HEK293 (cell line): ENCODE measurements at regions not wholly inside any gene's neighbourhood (a gene's known extent, or its start where the extent isn't known, plus 50 kb on each side); places are given as distances from the start of the nearest gene placed in this dataset.

ENCODE experiments used
- CTCF ChIA-PET: fragments of 350-600 bp; formaldehyde crosslinking; extraction: SDS; loops from one replicate; lab custom pipeline; 2021; ENCODE audit warnings: antibody characterized with exemption; lab: Yijun Ruan, JAX
- POLR2A ChIA-PET: fragments of 300-600 bp; formaldehyde crosslinking; extraction: SDS; loops from one replicate; lab custom pipeline; 2020; ENCODE audit warnings: antibody characterized with exemption, inconsistent platforms; lab: Yijun Ruan, JAX
- H3K27ac ChIP-seq: fragments of 200-500 bp; sonication (Bioruptor generic); 2 replicates; pipeline ENCODE4 v1.5.1; 2014; ENCODE audit warnings: low read depth, low read length, control low read depth, inconsistent platforms; ENCODE audit errors: extremely low read depth
- H3K36me3 ChIP-seq, 2 experiments: fragments of 200-500 bp in 1 of 2; sonication (Bioruptor generic) in 1 of 2; 1 replicate in 1 of 2; 2 replicates in 1 of 2; pipeline ENCODE4 v1.5.1; 2014 to 2017; ENCODE audit warnings: inconsistent platforms in 2 of 2, low read length in 2 of 2; ENCODE audit not compliant: control insufficient read depth in 2 of 2, insufficient read depth in 1 of 2
- H3K4me1 ChIP-seq: fragments of 200-500 bp; sonication (Bioruptor generic); 2 replicates; pipeline ENCODE4 v1.5.1; 2014; ENCODE audit warnings: mild to moderate bottlenecking, low read length, inconsistent platforms; ENCODE audit not compliant: control insufficient read depth, insufficient read depth
- H3K4me3 ChIP-seq: 2 replicates; pipeline ENCODE4 v1.5.1; 2011; ENCODE audit warnings: low read depth, mild to moderate bottlenecking, control low read depth, low read length, moderate library complexity
- H3K9me3 ChIP-seq: fragments of 200-500 bp; sonication (Bioruptor generic); 2 replicates; pipeline ENCODE4 v1.5.1; 2014; ENCODE audit warnings: low read depth, low read length, inconsistent platforms; ENCODE audit not compliant: control insufficient read depth, insufficient read depth
- KLF17 ChIP-seq: fragments of 450-650 bp; formaldehyde crosslinking; IDR thresholded peaks from 2 replicates; pipeline ENCODE4 v1.5.1; 2016; ENCODE audit warnings: missing biosample characterization, missing genetic modification characterization
- KLF8 ChIP-seq: fragments of 450-650 bp; formaldehyde crosslinking; IDR thresholded peaks from 2 replicates; pipeline ENCODE4 v1.5.1; 2016; ENCODE audit warnings: missing biosample characterization, missing genetic modification characterization
- REPIN1 ChIP-seq: fragments of 450-650 bp; formaldehyde crosslinking; IDR thresholded peaks from 2 replicates; pipeline ENCODE4 v1.5.1; 2017; ENCODE audit warnings: missing biosample characterization, missing genetic modification characterization, low read depth
- SETDB1 ChIP-seq: IDR thresholded peaks from one replicate; pipeline ENCODE4 v1.6.1; 2017; ENCODE audit warnings: mild to moderate bottlenecking, low read length, moderate library complexity, mixed read lengths; ENCODE audit not compliant: insufficient read length
- SP3 ChIP-seq: fragments of 450-650 bp; formaldehyde crosslinking; IDR thresholded peaks from 2 replicates; pipeline ENCODE4 v1.5.1; 2016; ENCODE audit warnings: missing biosample characterization, missing genetic modification characterization
- SP7 ChIP-seq: fragments of 450-650 bp; formaldehyde crosslinking; IDR thresholded peaks from 2 replicates; pipeline ENCODE4 v1.5.1; 2016; ENCODE audit warnings: missing biosample characterization, missing genetic modification characterization
- TSHZ1 ChIP-seq: fragments of 450-650 bp; formaldehyde crosslinking; IDR thresholded peaks from 2 replicates; pipeline ENCODE4 v1.5.1; 2016; ENCODE audit warnings: missing biosample characterization, missing genetic modification characterization, borderline replicate concordance
- ZBTB7A ChIP-seq: fragments of 450-650 bp; formaldehyde crosslinking; IDR thresholded peaks from 2 replicates; pipeline ENCODE4 v1.5.1; 2016; ENCODE audit warnings: low read depth, missing biosample characterization, missing genetic modification characterization
- ZBTB8A ChIP-seq: fragments of 450-650 bp; formaldehyde crosslinking; IDR thresholded peaks from 2 replicates; pipeline ENCODE4 v1.5.1; 2016; ENCODE audit warnings: missing biosample characterization, missing genetic modification characterization
- ZNF121 ChIP-seq: fragments of 450-650 bp; formaldehyde crosslinking; IDR thresholded peaks from 2 replicates; pipeline ENCODE4 v1.5.1; 2016; ENCODE audit warnings: missing biosample characterization, missing genetic modification characterization
- ZNF132 ChIP-seq: fragments of 450-650 bp; formaldehyde crosslinking; IDR thresholded peaks from 2 replicates; pipeline ENCODE4 v1.5.1; 2017; ENCODE audit warnings: missing biosample characterization, missing genetic modification characterization, borderline replicate concordance
- ZNF133 ChIP-seq: fragments of 450-650 bp; formaldehyde crosslinking; IDR thresholded peaks from 2 replicates; pipeline ENCODE4 v1.5.1; 2016; ENCODE audit warnings: missing biosample characterization, missing genetic modification characterization
- ZNF169 ChIP-seq: fragments of 450-650 bp; formaldehyde crosslinking; IDR thresholded peaks from 2 replicates; pipeline ENCODE4 v1.5.1; 2016; ENCODE audit warnings: missing biosample characterization, missing genetic modification characterization
- ZNF292 ChIP-seq: fragments of 450-650 bp; formaldehyde crosslinking; IDR thresholded peaks from 2 replicates; pipeline ENCODE4 v1.5.1; 2016; ENCODE audit warnings: low read depth, missing biosample characterization, missing genetic modification characterization, borderline replicate concordance
- ZNF366 ChIP-seq: fragments of 450-650 bp; formaldehyde crosslinking; conservative IDR thresholded peaks from 2 replicates; pipeline ENCODE4 v1.5.1; 2016; ENCODE audit warnings: missing biosample characterization, missing genetic modification characterization
- ZNF404 ChIP-seq: fragments of 450-650 bp; formaldehyde crosslinking; IDR thresholded peaks from 2 replicates; pipeline ENCODE4 v1.5.1; 2017; ENCODE audit warnings: missing biosample characterization, missing genetic modification characterization
- ZNF433 ChIP-seq: fragments of 450-650 bp; formaldehyde crosslinking; IDR thresholded peaks from 2 replicates; pipeline ENCODE4 v1.5.1; 2016; ENCODE audit warnings: missing biosample characterization, missing genetic modification characterization, low read depth
- ZNF473 ChIP-seq: fragments of 450-650 bp; formaldehyde crosslinking; IDR thresholded peaks from 2 replicates; pipeline ENCODE4 v1.5.1; 2017; ENCODE audit warnings: missing biosample characterization, missing genetic modification characterization
- ZNF521 ChIP-seq: fragments of 450-650 bp; formaldehyde crosslinking; IDR thresholded peaks from 2 replicates; pipeline ENCODE4 v1.5.1; 2017; ENCODE audit warnings: missing biosample characterization, mild to moderate bottlenecking, missing genetic modification characterization
- ZNF530 ChIP-seq: fragments of 450-650 bp; formaldehyde crosslinking; IDR thresholded peaks from 2 replicates; pipeline ENCODE4 v1.5.1; 2016; ENCODE audit warnings: low read depth, missing biosample characterization, missing genetic modification characterization
- ZNF677 ChIP-seq: fragments of 450-650 bp; IDR thresholded peaks from 2 replicates; pipeline ENCODE4 v1.5.0; 2018; ENCODE audit warnings: missing biosample characterization, mild to moderate bottlenecking, missing genetic modification characterization, moderate library complexity
- TF ChIP-seq, protein P1 (sequence below): fragments of 450-650 bp; formaldehyde crosslinking; IDR thresholded peaks from 2 replicates; pipeline ENCODE4 v1.5.1; 2016; ENCODE audit warnings: missing biosample characterization, missing genetic modification characterization
- TF ChIP-seq, protein P2 (sequence below): fragments of 450-650 bp; formaldehyde crosslinking; IDR thresholded peaks from 2 replicates; pipeline ENCODE4 v1.5.1; 2017; ENCODE audit warnings: missing biosample characterization, missing genetic modification characterization
- TF ChIP-seq, protein P3 (sequence below): fragments of 450-650 bp; formaldehyde crosslinking; optimal IDR thresholded peaks from 2 replicates; pipeline ENCODE3; 2016; ENCODE audit warnings: missing biosample characterization, mild to moderate bottlenecking, missing genetic modification characterization
- TF ChIP-seq, protein P4 (sequence below): fragments of 450-650 bp; formaldehyde crosslinking; IDR thresholded peaks from 2 replicates; pipeline ENCODE4 v1.5.1; 2016; ENCODE audit warnings: missing biosample characterization, missing genetic modification characterization

DNA sequence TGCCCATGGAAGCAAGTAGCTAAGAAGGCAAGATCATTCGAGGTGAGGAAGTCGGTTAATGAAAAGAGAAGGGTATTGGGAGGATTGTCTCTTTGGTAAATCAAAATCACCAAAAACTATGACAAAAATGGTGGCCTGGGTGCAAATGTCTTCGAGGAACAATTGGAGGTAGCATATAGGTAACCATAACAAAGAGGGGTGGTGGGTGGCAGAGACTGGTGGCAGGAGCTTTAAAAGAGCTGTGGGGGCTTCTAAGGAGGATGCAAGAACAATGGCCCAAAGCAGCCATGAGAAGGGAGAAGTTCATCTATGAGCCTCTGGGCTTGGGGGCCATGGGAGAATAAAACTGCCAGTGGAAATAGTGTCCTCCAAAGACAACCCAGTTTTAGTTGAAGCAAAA, 172.2 kb upstream of the PDE1C start:
- CTCF ChIA-PET: no interaction called here
- TF ChIP-seq ZNF366 (tag by site-specific recombination) (no peak), ZNF132 (no peak), ZNF521 (tag by site-specific recombination) (no peak), ZNF133 (tag by site-specific recombination) (no peak), ZNF677 (tag by site-specific recombination) (no peak), ZNF292 (tag by site-specific recombination) (no peak), ZNF433 (tag by site-specific recombination) (no peak), TSHZ1 (no peak), KLF17 (tag by site-specific recombination) (no peak), SP7 (tag by site-specific recombination) (no peak), SETDB1 (no peak), SP3 (no peak), ZNF530 (tag by site-specific recombination) (no peak), ZNF473 (no peak), ZBTB8A (tag by site-specific recombination) (no peak)
- TF ChIP-seq, protein P1, sequence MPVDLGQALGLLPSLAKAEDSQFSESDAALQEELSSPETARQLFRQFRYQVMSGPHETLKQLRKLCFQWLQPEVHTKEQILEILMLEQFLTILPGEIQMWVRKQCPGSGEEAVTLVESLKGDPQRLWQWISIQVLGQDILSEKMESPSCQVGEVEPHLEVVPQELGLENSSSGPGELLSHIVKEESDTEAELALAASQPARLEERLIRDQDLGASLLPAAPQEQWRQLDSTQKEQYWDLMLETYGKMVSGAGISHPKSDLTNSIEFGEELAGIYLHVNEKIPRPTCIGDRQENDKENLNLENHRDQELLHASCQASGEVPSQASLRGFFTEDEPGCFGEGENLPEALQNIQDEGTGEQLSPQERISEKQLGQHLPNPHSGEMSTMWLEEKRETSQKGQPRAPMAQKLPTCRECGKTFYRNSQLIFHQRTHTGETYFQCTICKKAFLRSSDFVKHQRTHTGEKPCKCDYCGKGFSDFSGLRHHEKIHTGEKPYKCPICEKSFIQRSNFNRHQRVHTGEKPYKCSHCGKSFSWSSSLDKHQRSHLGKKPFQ (tag by site-specific recombination): no peak
- TF ChIP-seq, protein P2, sequence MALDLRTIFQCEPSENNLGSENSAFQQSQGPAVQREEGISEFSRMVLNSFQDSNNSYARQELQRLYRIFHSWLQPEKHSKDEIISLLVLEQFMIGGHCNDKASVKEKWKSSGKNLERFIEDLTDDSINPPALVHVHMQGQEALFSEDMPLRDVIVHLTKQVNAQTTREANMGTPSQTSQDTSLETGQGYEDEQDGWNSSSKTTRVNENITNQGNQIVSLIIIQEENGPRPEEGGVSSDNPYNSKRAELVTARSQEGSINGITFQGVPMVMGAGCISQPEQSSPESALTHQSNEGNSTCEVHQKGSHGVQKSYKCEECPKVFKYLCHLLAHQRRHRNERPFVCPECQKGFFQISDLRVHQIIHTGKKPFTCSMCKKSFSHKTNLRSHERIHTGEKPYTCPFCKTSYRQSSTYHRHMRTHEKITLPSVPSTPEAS: no peak
- TF ChIP-seq, protein P3, sequence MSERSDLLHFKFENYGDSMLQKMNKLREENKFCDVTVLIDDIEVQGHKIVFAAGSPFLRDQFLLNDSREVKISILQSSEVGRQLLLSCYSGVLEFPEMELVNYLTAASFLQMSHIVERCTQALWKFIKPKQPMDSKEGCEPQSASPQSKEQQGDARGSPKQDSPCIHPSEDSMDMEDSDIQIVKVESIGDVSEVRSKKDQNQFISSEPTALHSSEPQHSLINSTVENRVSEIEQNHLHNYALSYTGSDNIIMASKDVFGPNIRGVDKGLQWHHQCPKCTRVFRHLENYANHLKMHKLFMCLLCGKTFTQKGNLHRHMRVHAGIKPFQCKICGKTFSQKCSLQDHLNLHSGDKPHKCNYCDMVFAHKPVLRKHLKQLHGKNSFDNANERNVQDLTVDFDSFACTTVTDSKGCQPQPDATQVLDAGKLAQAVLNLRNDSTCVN (tag by site-specific recombination): no peak

DNA sequence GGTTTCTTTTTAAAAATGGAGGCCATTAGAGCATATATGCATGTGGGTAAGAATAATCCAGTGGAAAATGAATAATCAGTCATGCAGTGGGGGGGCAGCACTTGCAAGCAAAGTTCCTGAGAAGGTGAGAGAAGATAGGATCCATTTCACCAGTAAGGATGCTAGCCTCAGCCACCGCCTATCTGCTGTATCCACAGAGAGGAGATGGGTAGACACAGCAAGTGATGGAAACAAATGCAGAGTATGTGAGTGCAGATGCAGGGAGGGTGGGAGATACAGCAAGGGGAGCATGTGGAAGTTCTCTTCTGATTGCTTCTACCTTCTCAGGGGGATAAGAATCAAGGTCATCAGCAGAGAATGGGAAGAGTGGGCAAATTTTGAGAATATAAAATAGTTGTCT, 171.4 kb upstream of the PDE1C start:
- H3K9me3 ChIP-seq: no peaks in the 10 kb centered on the region
- POLR2A ChIA-PET: no interaction called here
- H3K4me1 ChIP-seq: no peaks in the 10 kb centered on the region
- no peak overlapping the region for H3K27ac ChIP-seq
- H3K36me3 ChIP-seq: no peaks in the 10 kb centered on the region
- CTCF ChIA-PET: no interaction called here
- H3K4me3 ChIP-seq: no peak overlapping the region
- TF ChIP-seq, protein P4, sequence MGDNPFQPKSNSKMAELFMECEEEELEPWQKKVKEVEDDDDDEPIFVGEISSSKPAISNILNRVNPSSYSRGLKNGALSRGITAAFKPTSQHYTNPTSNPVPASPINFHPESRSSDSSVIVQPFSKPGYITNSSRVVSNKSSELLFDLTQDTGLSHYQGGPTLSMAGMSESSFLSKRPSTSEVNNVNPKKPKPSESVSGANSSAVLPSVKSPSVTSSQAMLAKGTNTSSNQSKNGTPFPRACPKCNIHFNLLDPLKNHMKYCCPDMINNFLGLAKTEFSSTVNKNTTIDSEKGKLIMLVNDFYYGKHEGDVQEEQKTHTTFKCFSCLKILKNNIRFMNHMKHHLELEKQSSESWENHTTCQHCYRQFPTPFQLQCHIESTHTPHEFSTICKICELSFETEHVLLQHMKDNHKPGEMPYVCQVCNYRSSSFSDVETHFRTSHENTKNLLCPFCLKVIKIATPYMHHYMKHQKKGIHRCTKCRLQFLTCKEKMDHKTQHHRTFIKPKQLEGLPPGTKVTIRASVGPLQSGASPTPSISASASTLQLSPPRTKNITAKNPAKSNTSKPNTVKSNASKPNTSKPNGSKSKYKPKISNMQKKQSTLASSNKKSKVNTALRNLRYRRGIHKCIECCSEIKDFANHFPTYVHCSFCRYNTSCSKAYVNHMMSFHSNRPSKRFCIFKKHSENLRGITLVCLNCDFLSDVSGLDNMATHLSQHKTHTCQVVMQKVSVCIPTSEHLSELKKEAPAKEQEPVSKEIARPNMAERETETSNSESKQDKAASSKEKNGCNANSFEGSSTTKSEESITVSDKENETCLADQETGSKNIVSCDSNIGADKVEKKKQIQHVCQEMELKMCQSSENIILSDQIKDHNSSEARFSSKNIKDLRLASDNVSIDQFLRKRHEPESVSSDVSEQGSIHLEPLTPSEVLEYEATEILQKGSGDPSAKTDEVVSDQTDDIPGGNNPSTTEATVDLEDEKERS: no peak
- TF ChIP-seq KLF8 (tag by site-specific recombination): no peak
- no peak for TF ChIP-seq ZBTB7A (tag by site-specific recombination)
- TF ChIP-seq ZNF169 (tag by site-specific recombination): no peak
- TF ChIP-seq REPIN1 (tag by site-specific recombination): no peak
- no peak for TF ChIP-seq ZNF121 (tag by site-specific recombination)
- TF ChIP-seq ZNF404 (tag by site-specific recombination): no peak

More for the DNA sequence above, 172.2 kb upstream of the PDE1C start:
- POLR2A ChIA-PET: no interaction called here
- no peak overlapping the region for H3K4me3 ChIP-seq
- no peaks in the 10 kb centered on the region for H3K4me1 ChIP-seq
- H3K9me3 ChIP-seq: no peaks in the 10 kb centered on the region
- H3K27ac ChIP-seq: no peak overlapping the region
- no peaks in the 10 kb centered on the region for H3K36me3 ChIP-seq
